Adrenal gland (tissue), 5 donors: ENCODE measurements at regions not wholly inside any gene's neighbourhood (a gene's known extent, or its start where the extent isn't known, plus 50 kb on each side); places are given as distances from the start of the nearest gene placed in this dataset.

Source experiments
- CTCF ChIP-seq, 6 experiments: fragments of 450-650 bp in 4 of 6; fragments of 200-600 bp in 2 of 6; sonication (generic) in 1 of 6; IDR thresholded peaks; 1 replicate in 5 of 6; 2 replicates in 1 of 6; pipeline versions ENCODE4 v1.5.1 to v1.8.0; 2016 to 2021; ENCODE audit warnings: antibody characterized with exemption in 6 of 6, mild to moderate bottlenecking in 2 of 6, moderate library complexity in 1 of 6
- POLR2A ChIP-seq, 2 donors: fragments of 450-650 bp; IDR thresholded peaks; one replicate each; pipeline ENCODE4 v1.6.1; 2017; ENCODE audit warnings: antibody characterized with exemption in 2 of 2, mild to moderate bottlenecking in 2 of 2, moderate library complexity in 1 of 2
- donor health status: DM: no; HTN: no; CAD: no.

GRCh38 chr2:239726091-239726591 is 299.0 kb downstream of the NDUFA10 start:
- TF ChIP-seq POLR2A (IDR thresholded peaks at IDR 0.05) (no peak), CTCF (IDR thresholded peaks at IDR 0.05) (no peak)
